GM19351 (cell line): ENCODE measurements at regions not wholly inside any gene's neighbourhood (a gene's known extent, or its start where the extent isn't known, plus 50 kb on each side); places are given as distances from the start of the nearest gene placed in this dataset.

Source experiments
- ATAC-seq: cut with Tn5 transposase; IDR thresholded peaks from one replicate; pipeline ENCODE4 v1.9.1; 2021; ENCODE audit warnings: mild to moderate bottlenecking, moderate library complexity; ENCODE audit not compliant: unreplicated experiment

- no peak for ATAC-seq
Measured at GRCh38 chr5:167894631-167895472, 396.6 kb upstream of the WWC1 start.

DNA sequence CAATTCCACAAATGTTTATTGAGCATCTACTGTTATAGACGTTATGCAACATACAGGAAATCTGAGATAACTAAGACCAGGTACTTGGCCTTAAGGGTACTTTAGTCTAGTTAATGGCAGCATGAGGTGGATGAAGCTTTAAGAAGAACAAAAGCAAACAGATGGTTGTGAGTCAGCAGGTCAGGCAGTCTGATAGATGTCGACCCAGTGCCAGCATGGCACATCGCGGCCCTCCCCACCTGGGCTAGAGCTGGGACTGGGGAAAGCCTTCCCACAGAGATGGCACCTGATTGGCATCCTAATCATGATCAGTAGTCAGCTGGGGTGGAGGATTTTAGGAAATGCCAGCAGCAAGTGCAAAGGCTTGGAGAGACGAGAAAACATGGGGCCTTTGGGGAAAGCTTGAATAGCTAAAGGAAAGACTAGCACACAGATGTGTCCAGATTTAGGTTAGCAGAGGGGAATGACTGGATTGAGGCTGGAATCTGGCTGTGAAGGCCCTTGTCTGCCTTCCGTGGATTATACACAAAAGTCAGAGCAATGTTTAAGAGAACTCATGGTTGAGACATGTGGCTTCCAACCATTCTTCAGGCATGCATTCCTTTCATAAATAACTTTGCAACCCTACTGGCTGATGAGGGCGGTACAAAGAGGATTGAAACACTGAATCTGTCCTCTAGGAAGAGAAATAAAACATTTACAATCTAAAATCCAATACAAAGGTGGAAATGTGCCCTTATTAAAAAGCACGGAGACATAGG, 395.4 kb upstream of the WWC1 start:
- no peak for ATAC-seq

GRCh38 chr5:167896814-167897213, 394.6 kb upstream of the WWC1 start:
- ATAC-seq: no peak

DNA sequence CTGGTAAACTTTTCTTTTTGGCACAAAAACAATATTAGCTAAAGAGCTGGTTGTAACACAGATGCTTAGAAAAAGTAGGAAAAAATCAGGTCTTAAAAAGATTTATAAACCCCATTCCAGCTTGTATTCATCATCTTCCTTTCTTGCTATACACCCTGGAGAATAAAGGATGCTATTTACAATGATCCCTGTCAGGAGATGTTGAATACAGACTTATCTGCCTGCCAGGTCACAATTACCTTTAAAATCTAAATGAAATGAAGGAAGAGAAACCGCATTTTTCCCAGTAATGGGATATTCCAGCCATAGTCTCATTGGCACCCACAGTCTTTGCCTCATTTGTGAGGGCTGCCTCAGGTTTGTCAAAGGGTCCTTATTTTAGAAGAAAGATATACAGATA, 394.1 kb upstream of the WWC1 start:
- no peak for ATAC-seq

DNA sequence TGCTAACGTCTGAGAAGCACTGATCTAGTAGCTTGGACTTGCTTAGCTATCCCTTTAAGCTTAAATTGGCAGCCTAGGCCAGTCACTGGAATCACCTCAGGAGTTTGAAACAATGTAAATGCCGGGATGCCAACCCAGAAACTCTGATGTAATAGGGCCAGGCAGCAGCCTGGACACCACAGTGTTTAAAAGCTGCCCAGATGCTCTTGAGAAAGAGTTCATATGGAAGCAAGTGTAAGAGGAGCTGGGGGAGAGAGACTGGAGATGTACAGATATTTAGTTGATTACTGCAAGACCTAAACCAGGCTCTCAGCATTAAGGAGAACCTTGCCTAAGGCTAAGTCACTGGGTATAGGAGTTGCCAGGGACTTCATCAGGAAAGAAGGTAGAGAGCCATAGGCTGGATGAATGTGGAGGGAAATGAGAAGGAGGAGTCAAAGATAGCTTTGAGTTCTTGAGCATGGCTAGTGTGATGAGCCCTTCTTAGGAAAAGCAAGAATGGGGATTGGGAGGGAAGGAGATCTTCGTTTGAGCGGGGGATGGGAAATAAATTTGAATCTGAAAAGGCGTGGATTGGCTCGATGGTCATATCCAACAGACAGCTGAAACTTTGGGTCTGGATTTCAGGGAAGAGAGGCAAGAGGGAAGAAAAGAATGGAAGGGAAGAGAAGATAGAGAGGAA, 392.9 kb upstream of the WWC1 start:
- no peak for ATAC-seq

DNA sequence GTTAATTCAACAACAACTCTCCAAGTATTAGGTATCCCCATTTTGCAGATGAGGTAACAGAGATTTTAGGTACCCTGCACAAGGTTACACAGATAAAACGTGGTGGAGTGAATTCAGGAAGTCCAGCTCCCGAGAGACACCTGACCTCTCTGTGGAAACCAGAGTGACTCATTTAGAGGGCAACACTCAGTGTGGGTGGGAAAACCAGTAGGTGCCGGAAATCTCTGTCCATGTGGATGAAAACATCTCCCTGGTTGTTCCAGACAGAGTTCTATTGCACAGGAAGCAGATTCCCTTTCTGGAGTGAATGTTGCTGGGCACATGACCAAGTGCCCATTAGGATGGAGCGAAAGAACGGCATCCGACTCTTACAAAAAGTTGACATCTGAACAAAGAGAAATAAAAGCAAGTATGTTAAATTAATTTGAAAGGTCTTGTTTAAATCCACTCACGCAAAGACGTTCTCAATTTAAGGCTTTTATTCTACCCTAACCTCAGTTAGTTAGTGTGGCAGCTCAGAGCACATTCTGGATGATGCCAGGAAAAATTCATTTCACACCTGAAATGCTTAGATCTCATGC, 391.9 kb upstream of the WWC1 start:
- no peak for ATAC-seq

DNA sequence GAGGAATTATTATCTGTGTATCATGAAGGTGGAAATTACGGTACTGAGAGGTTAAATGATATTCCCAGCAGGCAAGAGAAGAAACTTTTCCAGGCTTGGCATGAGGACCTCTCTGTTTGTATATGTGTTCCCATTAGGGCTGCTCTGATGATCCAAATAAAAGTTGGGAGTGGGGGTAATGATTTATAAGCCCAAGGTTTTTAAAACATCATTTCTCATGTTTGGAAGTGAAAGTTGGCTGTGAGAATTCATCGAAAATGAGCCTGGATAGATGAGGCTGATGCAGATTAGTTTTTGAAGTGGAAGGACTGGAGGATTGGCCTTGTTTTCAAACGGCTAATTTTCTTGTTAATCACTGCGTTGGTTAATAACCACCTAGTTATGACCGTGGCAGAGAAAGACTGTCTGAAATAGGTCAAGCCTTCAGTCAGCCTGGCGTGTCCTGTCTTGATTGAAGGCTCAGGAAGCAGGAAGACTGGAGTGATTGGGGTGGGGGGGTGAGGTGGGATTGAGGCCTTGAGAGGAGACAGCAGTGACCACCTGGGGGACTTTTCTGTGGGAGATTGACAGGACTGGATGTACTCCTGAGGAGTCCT, 391.0 kb upstream of the WWC1 start:
- no peak for ATAC-seq

DNA sequence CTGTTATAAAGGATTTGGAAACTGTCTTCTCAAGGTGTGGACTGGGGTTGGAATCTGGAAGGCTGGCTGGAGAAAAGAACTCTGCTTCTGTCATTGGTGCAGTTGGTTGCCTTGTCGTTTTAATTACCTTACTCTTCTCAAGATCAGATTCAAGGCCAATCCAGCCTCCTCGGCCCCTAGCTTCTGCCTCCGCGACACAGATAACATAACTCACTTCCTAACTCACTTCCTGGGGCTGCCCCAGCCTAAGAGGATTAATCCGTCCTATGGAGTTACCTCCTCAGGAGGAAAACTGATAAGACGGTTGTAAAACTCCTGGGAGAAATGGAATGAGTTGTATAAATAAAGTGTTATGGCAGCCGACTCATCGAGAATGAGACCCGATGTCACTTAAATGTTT, 389.1 kb upstream of the WWC1 start:
- ATAC-seq: no peak

DNA sequence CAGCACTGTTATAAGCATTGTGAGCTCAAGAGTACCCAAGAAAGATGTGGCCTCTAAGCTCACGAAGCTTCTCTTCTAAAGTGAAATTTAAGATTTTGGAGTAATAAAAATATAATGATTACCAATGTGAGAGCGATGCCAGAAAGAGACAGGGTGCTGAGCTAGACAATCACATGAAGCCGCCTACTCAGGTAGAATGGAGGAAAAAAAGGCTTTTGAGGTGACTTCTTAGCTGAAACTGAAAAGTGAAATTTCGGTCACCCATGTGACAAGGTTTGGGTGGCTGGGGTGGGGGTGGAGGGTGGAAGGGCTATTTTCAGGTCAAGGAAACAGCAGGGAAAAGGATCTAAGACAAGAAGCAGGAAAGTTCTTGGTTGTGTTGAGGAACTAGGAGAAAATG, 388.2 kb upstream of the WWC1 start:
- peak; percentile 40 for ATAC-seq

GRCh38 chr5:167903659-167904058, 387.8 kb upstream of the WWC1 start:
- ATAC-seq: peak; percentile 16

DNA sequence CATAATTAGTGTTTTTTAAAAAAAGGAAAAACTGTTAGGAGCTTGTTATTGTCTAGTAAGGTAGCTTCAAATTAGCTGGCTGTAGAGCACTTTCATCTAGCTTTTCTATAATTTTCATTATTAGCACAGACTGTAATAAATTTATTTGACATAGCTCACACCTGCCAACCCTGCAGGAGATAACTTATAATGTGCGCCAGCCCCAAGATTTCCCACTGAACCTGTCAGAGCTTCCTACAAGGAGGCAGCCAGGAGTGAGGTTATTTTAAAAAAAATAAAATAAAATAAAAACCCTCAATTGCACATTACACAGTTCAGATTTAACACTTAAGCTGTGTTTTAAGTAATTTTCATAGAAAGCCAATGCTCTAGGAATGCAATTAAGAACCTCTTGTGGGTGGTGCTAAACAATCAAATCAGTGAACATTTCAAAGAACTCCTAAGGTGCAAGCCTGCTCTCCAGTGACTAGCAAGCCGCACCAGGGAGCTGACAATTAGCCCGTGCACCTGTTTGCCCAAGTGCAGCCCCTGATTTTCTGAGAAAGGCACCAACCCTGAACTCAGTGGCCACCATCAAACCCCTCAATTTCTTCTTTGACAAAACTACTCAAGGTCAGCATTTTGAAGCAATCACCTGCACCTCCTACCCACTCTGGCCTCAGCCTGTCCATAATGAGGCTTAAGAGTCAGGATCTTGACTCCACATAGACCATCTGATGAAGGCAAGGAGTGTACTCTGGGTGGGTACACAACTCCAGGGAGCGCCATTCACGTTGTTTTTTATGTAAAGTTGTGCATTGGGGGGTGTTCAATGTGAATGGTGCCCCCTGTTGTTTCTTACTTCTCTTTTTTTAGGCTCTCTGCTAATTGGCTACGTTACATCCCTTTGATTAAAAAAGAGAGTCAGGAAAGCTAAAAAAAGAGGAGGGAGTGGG, 385.3 kb upstream of the WWC1 start:
- no peak for ATAC-seq

DNA sequence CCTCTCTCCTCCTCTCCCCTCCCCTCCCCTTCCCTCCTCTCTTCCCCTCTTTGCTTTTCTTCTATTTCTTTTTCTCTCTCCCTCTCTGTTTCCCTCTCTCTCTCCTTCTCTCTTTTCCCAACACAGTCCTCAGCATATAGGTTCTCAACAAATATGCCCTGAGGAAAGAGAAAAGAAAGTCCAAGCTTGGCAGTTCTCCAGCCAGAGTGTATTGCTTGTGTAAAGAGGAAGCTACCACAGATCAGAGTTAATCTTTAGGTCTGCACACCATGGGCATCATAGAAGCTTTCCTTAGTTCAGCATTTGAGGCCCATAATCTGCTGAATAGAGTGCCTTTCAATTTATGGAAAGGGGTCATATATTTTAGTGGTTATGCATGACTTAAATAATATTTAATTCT, 382.8 kb upstream of the WWC1 start:
- ATAC-seq: no peak

DNA sequence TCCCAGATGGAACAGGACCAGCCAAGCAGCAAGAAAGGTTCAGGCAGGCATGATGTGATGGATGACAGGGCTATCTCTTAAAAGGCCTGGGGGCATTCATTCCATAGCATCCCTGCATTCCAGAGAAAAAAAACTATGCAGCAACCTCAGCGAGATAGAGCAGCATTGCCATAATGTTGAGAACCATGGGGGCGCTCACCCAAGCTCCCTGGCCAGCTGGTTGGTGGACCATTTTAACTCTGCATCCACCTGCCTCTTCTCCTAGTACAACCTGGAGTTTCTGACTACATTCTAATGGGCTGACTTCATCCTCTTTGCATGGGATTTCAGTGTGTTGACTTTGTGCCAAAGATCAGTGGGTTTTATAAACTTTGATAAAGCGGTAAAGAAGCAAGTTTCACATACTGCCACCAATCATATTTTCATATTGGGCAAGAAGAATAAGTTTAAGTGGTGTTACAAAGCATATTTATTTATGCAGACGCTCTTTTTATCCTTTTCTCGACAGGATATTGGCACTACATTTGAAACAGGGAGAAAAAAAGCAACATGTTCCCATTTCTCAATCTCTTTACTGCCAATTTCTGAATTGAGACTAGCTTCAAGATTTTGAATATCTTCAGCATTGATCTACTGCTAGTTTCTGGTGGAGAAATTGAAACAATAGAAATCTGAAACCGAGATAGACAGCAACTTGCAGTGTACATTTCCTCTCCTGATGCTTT, 378.3 kb upstream of the WWC1 start:
- ATAC-seq: no peak

GRCh38 chr5:167915237-167915636, 376.2 kb upstream of the WWC1 start:
- no peak for ATAC-seq

GRCh38 chr5:167916261-167916691, 375.2 kb upstream of the WWC1 start:
- no peak for ATAC-seq

GRCh38 chr5:167916706-167917105, 374.7 kb upstream of the WWC1 start:
- no peak for ATAC-seq

- ATAC-seq: no peak
Measured at GRCh38 chr5:167918184-167918812, 373.1 kb upstream of the WWC1 start.

- no peak for ATAC-seq
Measured at GRCh38 chr5:167918813-167919483, 372.5 kb upstream of the WWC1 start.
